Stimulated activated CD4-positive, alpha-beta T cell treated with anti-CD3 and anti-CD28 coated beads, Interleukin-1b, Interleukin-23, amount 100 ng/mL, for 4 hours (primary cell): ENCODE measurements at regions not wholly inside any gene's neighbourhood (a gene's known extent, or its start where the extent isn't known, plus 50 kb on each side); places are given as distances from the start of the nearest gene placed in this dataset.

ENCODE experiments used
- DNase-seq, 2 donors: peaks; one replicate each; pipeline ENCODE4 v3.0.0-alpha.2; 2020; ENCODE audit warnings: low read depth in 2 of 2

GRCh38 chr12:24560192-24560775 is 388.6 kb downstream of the BCAT1 start:
- no peak for DNase-seq

GRCh38 chr12:24557738-24558137 is 391.2 kb downstream of the BCAT1 start:
- DNase-seq: no peak

GRCh38 chr12:24555730-24556129 is 393.2 kb downstream of the BCAT1 start:
- no peak for DNase-seq

- no peak for DNase-seq
Measured at GRCh38 chr12:24554612-24555295, 394.1 kb downstream of the BCAT1 start.

GRCh38 chr12:24553259-24553658 is 395.6 kb downstream of the BCAT1 start:
- no peak for DNase-seq

- no peak for DNase-seq
Measured at GRCh38 chr12:24551163-24551786, 397.6 kb downstream of the BCAT1 start.

GRCh38 chr12:24550609-24551008 is 398.3 kb downstream of the BCAT1 start:
- DNase-seq: no peak

- DNase-seq: no peak
Measured at GRCh38 chr12:24546661-24547060, 402.2 kb downstream of the BCAT1 start.

GRCh38 chr12:24546084-24546483 is 402.8 kb downstream of the BCAT1 start:
- no peak for DNase-seq

- DNase-seq: no peak
Measured at GRCh38 chr12:24544368-24544767, 404.5 kb downstream of the BCAT1 start.

GRCh38 chr12:24541193-24541871 is 407.6 kb downstream of the BCAT1 start:
- DNase-seq: no peak

GRCh38 chr12:24539646-24540045 is 409.3 kb downstream of the BCAT1 start:
- DNase-seq: no peak

- no peak for DNase-seq
Measured at GRCh38 chr12:24537083-24537860, 411.6 kb downstream of the BCAT1 start.

GRCh38 chr12:24535334-24536069 is 413.4 kb downstream of the BCAT1 start:
- no peak for DNase-seq

- DNase-seq: no peak
Measured at GRCh38 chr12:24534622-24535021, 414.3 kb downstream of the BCAT1 start.

GRCh38 chr12:24533716-24534352 is 415.1 kb downstream of the BCAT1 start:
- DNase-seq: no peak

- DNase-seq: no peak
Measured at GRCh38 chr12:24530689-24531088, 418.2 kb downstream of the BCAT1 start.

- DNase-seq: no peak
Measured at GRCh38 chr12:24527102-24527501, 421.8 kb downstream of the BCAT1 start.

- no peak for DNase-seq
Measured at GRCh38 chr12:24522736-24523135, 426.2 kb downstream of the BCAT1 start.

- no peak for DNase-seq
Measured at GRCh38 chr12:24519759-24520158, 429.1 kb downstream of the BCAT1 start.

- DNase-seq: no peak
Measured at GRCh38 chr12:24517000-24517399, 431.9 kb downstream of the BCAT1 start.
